K562 (cell line): ENCODE measurements at regions not wholly inside any gene's neighbourhood (a gene's known extent, or its start where the extent isn't known, plus 50 kb on each side); places are given as distances from the start of the nearest gene placed in this dataset.

Source experiments
- ATAC-seq: fragments of 200-7000 bp; cut with Tn5 transposase; 3 replicates; pipeline ENCODE4 v1.9.1; 2020; ENCODE audit warnings: moderate library complexity
- BruUV-seq: library from RNA; stranded (reverse); fragments of 400-500 nt; replicated peaks from 2 replicates; lab custom pipeline; 2021; lab: Mats Ljungman, UMichigan
- CTCF ChIA-PET: fragments of 300-600 bp; formaldehyde crosslinking; extraction: SDS; loops from one replicate; lab custom pipeline; 2021; ENCODE audit warnings: low intra/inter-chr PET ratio; lab: Yijun Ruan, JAX
- POLR2A ChIA-PET: fragments of 300-600, 350-650 bp; sonication (Branson Sonifier 250); formaldehyde crosslinking; extraction: SDS; loops from one replicate; lab custom pipeline; 2021; ENCODE audit warnings: antibody characterized with exemption, inconsistent platforms; lab: Yijun Ruan, JAX
- DNase-seq, 4 experiments: peaks; one replicate each; pipeline versions ENCODE4 v3.0.0 to v3.0.0-alpha.2; 2011 to 2018; ENCODE audit warnings: low spot score in 3 of 4, mixed read lengths in 3 of 4; ENCODE audit errors: extremely low read depth in 1 of 4
- FAIRE-seq: peaks from 2 replicates; lab custom pipeline; 2011; peaks lifted over from hg19 to GRCh38; lab: Jason Lieb, UNC
- H2AFZ ChIP-seq: 2 replicates; pipeline ENCODE4 v1.6.0; 2011; ENCODE audit warnings: low read depth, low read length, control low read depth, inconsistent platforms
- H3K27ac ChIP-seq: fragments of 200-600 bp; 3 replicates; pipeline ENCODE4 v1.8.0; 2011; ENCODE audit warnings: low read depth, mild to moderate bottlenecking, control low read depth, inconsistent platforms, low read length, moderate library complexity, mixed read lengths; ENCODE audit errors: extremely low read depth
- H3K27me3 ChIP-seq, 2 experiments: fragments of 300-600 bp in 1 of 2; 2 replicates in 1 of 2; 3 replicates in 1 of 2; pipeline versions ENCODE4 v1.6.0 to v1.8.0; 2011; ENCODE audit warnings: inconsistent platforms in 2 of 2, low read length in 2 of 2, mild to moderate bottlenecking in 1 of 2, mixed read lengths in 1 of 2, moderate library complexity in 1 of 2; ENCODE audit not compliant: control insufficient read depth in 2 of 2, insufficient read depth in 2 of 2
- H3K36me3 ChIP-seq: fragments of 300-600 bp; 3 replicates; pipeline ENCODE4 v1.8.0; 2011; ENCODE audit warnings: mild to moderate bottlenecking, low read length, inconsistent platforms; ENCODE audit not compliant: control insufficient read depth, insufficient read depth
- H3K4me1 ChIP-seq, 2 experiments: fragments of 200-600 bp in 1 of 2; replicated peaks in 1 of 2; 2 replicates in 1 of 2; 3 replicates in 1 of 2; pipeline versions ENCODE4 v1.5.1 to v1.8.0; 2011; ENCODE audit warnings: inconsistent platforms in 2 of 2, low read length in 2 of 2, mild to moderate bottlenecking in 1 of 2, mixed read lengths in 1 of 2, moderate library complexity in 1 of 2; ENCODE audit not compliant: control insufficient read depth in 2 of 2, insufficient read depth in 2 of 2
- H3K4me2 ChIP-seq: 2 replicates; pipeline ENCODE4 v1.6.1; 2011; ENCODE audit warnings: low read length, control low read depth, inconsistent platforms, mixed read lengths; ENCODE audit not compliant: insufficient read depth
- H3K4me3 ChIP-seq: fragments of 200-600 bp; sonication (generic), shearing (Covaris generic); 2 replicates; pipeline ENCODE4 v1.5.1; 2016; ENCODE audit warnings: control low read depth, inconsistent platforms
- H3K79me2 ChIP-seq: fragments of 200-600 bp; 3 replicates; pipeline ENCODE4 v1.8.0; 2011; ENCODE audit warnings: low read length, inconsistent platforms; ENCODE audit not compliant: control insufficient read depth, insufficient read depth
- H3K9ac ChIP-seq, 2 experiments: 2 replicates each; pipeline versions ENCODE4 v1.6.0 to v1.6.1; 2011; ENCODE audit warnings: low read depth in 2 of 2, low read length in 2 of 2, control low read depth in 1 of 2, inconsistent platforms in 1 of 2, mild to moderate bottlenecking in 1 of 2, mixed read lengths in 1 of 2; ENCODE audit not compliant: insufficient read depth in 1 of 2
- H3K9me1 ChIP-seq: one replicate; pipeline ENCODE4 v1.6.0; 2011; ENCODE audit warnings: inconsistent platforms, mild to moderate bottlenecking, low read length, moderate library complexity; ENCODE audit not compliant: control insufficient read depth, insufficient read depth
- H3K9me3 ChIP-seq: replicated peaks from 2 replicates; pipeline ENCODE4 v1.5.1; 2011; ENCODE audit warnings: low read depth, low read length, inconsistent platforms; ENCODE audit not compliant: control insufficient read depth, insufficient read depth
- H4K20me1 ChIP-seq: replicated peaks from 2 replicates; pipeline ENCODE4 v1.6.1; 2011; ENCODE audit warnings: low read length, inconsistent platforms, mixed read lengths; ENCODE audit not compliant: control insufficient read depth, insufficient read depth
- MEF2D ChIP-seq: conservative IDR thresholded peaks from 2 replicates; pipeline ENCODE4 v1.6.1; 2016; ENCODE audit warnings: low read depth, missing genetic modification characterization, missing compliant biosample characterization
- NFATC3 ChIP-seq: fragments of 450-650 bp; IDR thresholded peaks from 2 replicates; pipeline ENCODE4 v1.6.1; 2017; ENCODE audit warnings: mild to moderate bottlenecking
- NFIX ChIP-seq: fragments of 250-450 bp; sonication (Bioruptor Pico); IDR thresholded peaks from 2 replicates; pipeline ENCODE4 v1.4.0; 2020; ENCODE audit warnings: low read depth, mild to moderate bottlenecking, moderate library complexity
- SPI1 ChIP-seq: IDR thresholded peaks from 2 replicates; pipeline ENCODE4 v1.6.1; 2011; ENCODE audit warnings: low read depth, low read length, control low read depth, borderline replicate concordance
- TCFL5 ChIP-seq: fragments of 250-450 bp; sonication (Bioruptor Pico); conservative IDR thresholded peaks from 2 replicates; pipeline ENCODE4 v1.6.1; 2021; ENCODE audit warnings: mild to moderate bottlenecking, moderate library complexity, matching md5 sums
- ZBTB26 ChIP-seq: fragments of 450-650 bp; formaldehyde crosslinking; IDR thresholded peaks from 2 replicates; pipeline ENCODE4 v1.4.0; 2022; ENCODE audit warnings: missing genetic modification characterization
- ZNF197 ChIP-seq: fragments of 200-800 bp; sonication (Bioruptor generic); IDR thresholded peaks from 2 replicates; pipeline ENCODE4 v1.6.1; 2016; ENCODE audit warnings: low read depth, missing genetic modification characterization, missing compliant biosample characterization
- WGBS: fragments of 100-300 bp; shearing (Covaris generic); methylation state at CpG from one replicate; pipeline ENCODE4 v1.1.6; 2016; ENCODE audit warnings: low coverage, mixed read lengths; ENCODE audit not compliant: insufficient coverage; ENCODE audit errors: missing lambda C conversion rate; 5-methylcytosine and 5-hydroxymethylcytosine counted together
- in situ Hi-C: fragments of 300-500 bp; cut with MboI; formaldehyde crosslinking; loops from 4 replicates; pipeline ENCODE4 v1.15.0; 2018; ENCODE audit warnings: inconsistent platforms, mixed read lengths
- intact Hi-C: fragments of 100-400 bp; cut with micrococcal nuclease; formaldehyde crosslinking; loops from 2 replicates; pipeline ENCODE4 v1.14.2; 2022

GRCh38 chr6:145339089-145339488, 396.2 kb downstream of the EPM2A start:
- Histone ChIP-seq H3K27ac (no peak overlapping the region), H3K4me3 (no peak overlapping the region), H3K79me2 (no peaks in the 10 kb centered on the region), H3K9me1 (no peaks in the 10 kb centered on the region), H2AFZ (no peak overlapping the region)
- intact Hi-C loops (no loop called here), in situ Hi-C loops (no loop called here)
- no peak for ATAC-seq
- DNase-seq, result no peak
- WGBS, result 0% methylated on average over 2 of the region's 2 CpGs
- POLR2A ChIA-PET, result no interaction called here
- TF ChIP-seq NFATC3 (no peak), ZBTB26 (CRISPR knock-in tag) (no peak), MEF2D (tag) (no peak), NFIX (no peak), SPI1 (no peak), TCFL5 (CRISPR knock-in tag) (no peak), ZNF197 (CRISPR knock-in tag) (no peak)
- TF ChIP-seq, all 486 proteins: peak for 0
- CTCF ChIA-PET, result no interaction called here
- no TSS peak for BruUV-seq
- Histone ChIP-seq H3K9ac (no peak overlapping the region), H3K27me3 (no peaks in the 10 kb centered on the region), H4K20me1 (no peaks in the 10 kb centered on the region), H3K9me3 (no peaks in the 10 kb centered on the region), H3K36me3 (no peaks in the 10 kb centered on the region), H3K4me2 (no peak overlapping the region), H3K4me1 (no peaks in the 10 kb centered on the region)
- no peak for FAIRE-seq
